ENCODE measurements at regions not wholly inside any gene's neighbourhood (a gene's known extent, or its start where the extent isn't known, plus 50 kb on each side); places are given as distances from the start of the nearest gene placed in this dataset.

DNA sequence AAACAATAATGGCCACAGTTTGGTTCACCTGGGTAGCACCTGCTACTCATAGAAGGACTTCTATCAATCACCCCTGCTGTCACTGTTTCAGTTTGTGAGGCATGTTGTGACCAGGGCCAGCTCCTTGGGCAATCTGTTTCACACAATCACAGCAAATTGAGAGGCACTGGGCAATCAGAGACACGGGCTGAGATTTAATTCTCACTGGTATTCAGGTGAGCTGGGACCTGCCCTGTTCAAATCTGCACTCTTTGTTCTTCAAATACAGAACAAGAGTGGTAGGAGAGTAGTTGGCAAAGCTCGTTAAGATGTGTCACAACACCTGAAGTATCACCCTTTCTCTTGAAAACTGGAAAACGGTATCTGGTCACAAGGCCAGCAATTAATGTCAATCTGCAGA, 57.8 kb upstream of the NAP1L1 start:
- Histone ChIP-seq H3K27me3 (ENCODE audit: control insufficient read depth in 1 of 2, insufficient read depth in 2 of 2, low read length in 1 of 2) (no peaks in the 10 kb centered on the region), H3K36me3 (ENCODE audit: control insufficient read depth in 1 of 2, insufficient read depth in 2 of 2, low read length in 1 of 2) (no peaks in the 10 kb centered on the region), H3K9me3 (ENCODE audit: control insufficient read depth, low read length) (peaks cover 2% of the 10 kb centered on the region), H3K4me1 (ENCODE audit: control insufficient read depth in 1 of 2, insufficient read depth in 2 of 2, low read length in 2 of 2) (no peaks in the 10 kb centered on the region), H3K27ac (ENCODE audit: low read depth in 1 of 2, low read length in 2 of 2) (no peak overlapping the region), H3K4me3 (ENCODE audit: low read length in 2 of 2) (no peak overlapping the region)
- 76 to 80% methylated on average over 3 of the region's 3 CpGs for WGBS, 2 donors
- no peak for DNase-seq
- no peak for ATAC-seq (ENCODE audit: low FRiP score)
- intact Hi-C loops (cut with DNase I): no loop called here

DNA sequence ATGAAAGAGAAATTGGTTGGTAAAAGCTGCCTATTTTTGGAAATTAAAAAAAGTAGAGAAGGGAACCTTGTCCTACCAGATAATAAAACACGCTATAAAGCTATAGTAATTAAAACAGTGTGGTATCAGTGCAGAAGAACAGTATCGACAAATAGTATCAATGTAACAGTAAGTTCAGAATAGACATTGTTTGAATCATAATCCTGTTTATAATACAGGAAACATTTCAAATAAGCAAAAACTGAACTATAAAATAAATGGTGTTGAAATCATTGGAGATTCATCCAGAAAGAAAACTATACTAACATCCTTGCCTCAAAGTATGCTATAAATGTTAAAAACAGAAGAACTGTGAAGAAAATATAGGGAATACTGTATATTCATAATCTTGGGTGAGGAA, 54.2 kb upstream of the NAP1L1 start:
- Histone ChIP-seq H3K36me3 (ENCODE audit: control insufficient read depth in 1 of 2, insufficient read depth in 2 of 2, low read length in 1 of 2) (no peaks in the 10 kb centered on the region), H3K9me3 (ENCODE audit: control insufficient read depth, low read length) (peaks cover 4% of the 10 kb centered on the region), H3K4me3 (ENCODE audit: low read length in 2 of 2) (no peak overlapping the region), H3K27ac (ENCODE audit: low read depth in 1 of 2, low read length in 2 of 2) (no peak overlapping the region), H3K4me1 (ENCODE audit: control insufficient read depth in 1 of 2, insufficient read depth in 2 of 2, low read length in 2 of 2) (no peaks in the 10 kb centered on the region), H3K27me3 (ENCODE audit: control insufficient read depth in 1 of 2, insufficient read depth in 2 of 2, low read length in 1 of 2) (no peaks in the 10 kb centered on the region)
- ATAC-seq (ENCODE audit: low FRiP score): no peak
- intact Hi-C loops (cut with DNase I): no loop called here
- 95 to 96% methylated on average over 2 of the region's 2 CpGs for WGBS, 2 donors
- DNase-seq: no peak

- WGBS, 2 donors: 72 to 76% methylated on average over 6 of the region's 6 CpGs
- ATAC-seq (ENCODE audit: low FRiP score): no peak
- no peak for DNase-seq
- Histone ChIP-seq H3K4me1 (ENCODE audit: control insufficient read depth in 1 of 2, insufficient read depth in 2 of 2, low read length in 2 of 2) (no peaks in the 10 kb centered on the region), H3K36me3 (ENCODE audit: control insufficient read depth in 1 of 2, insufficient read depth in 2 of 2, low read length in 1 of 2) (no peaks in the 10 kb centered on the region), H3K4me3 (ENCODE audit: low read length in 2 of 2) (no peak overlapping the region), H3K27me3 (ENCODE audit: control insufficient read depth in 1 of 2, insufficient read depth in 2 of 2, low read length in 1 of 2) (no peaks in the 10 kb centered on the region), H3K27ac (ENCODE audit: low read depth in 1 of 2, low read length in 2 of 2) (no peak overlapping the region), H3K9me3 (ENCODE audit: control insufficient read depth, low read length) (peaks cover 4% of the 10 kb centered on the region)
- intact Hi-C loops (cut with DNase I): no loop called here
Observed at GRCh38 chr12:76137606-76138005, 53.1 kb upstream of the NAP1L1 start.

GRCh38 chr12:76135456-76135855, 51.0 kb upstream of the NAP1L1 start:
- H3K9me3 ChIP-seq (ENCODE audit: control insufficient read depth, low read length): peaks cover 4% of the 10 kb centered on the region
- intact Hi-C loops (cut with DNase I): no loop called here
- H3K27me3 ChIP-seq (ENCODE audit: control insufficient read depth in 1 of 2, insufficient read depth in 2 of 2, low read length in 1 of 2): no peaks in the 10 kb centered on the region
- no peak for ATAC-seq (ENCODE audit: low FRiP score)
- no peak overlapping the region for H3K27ac ChIP-seq (ENCODE audit: low read depth in 1 of 2, low read length in 2 of 2)
- DNase-seq: no peak
- H3K4me1 ChIP-seq (ENCODE audit: control insufficient read depth in 1 of 2, insufficient read depth in 2 of 2, low read length in 2 of 2): no peaks in the 10 kb centered on the region
- no peak overlapping the region for H3K4me3 ChIP-seq (ENCODE audit: low read length in 2 of 2)
- no peaks in the 10 kb centered on the region for H3K36me3 ChIP-seq (ENCODE audit: control insufficient read depth in 1 of 2, insufficient read depth in 2 of 2, low read length in 1 of 2)

All from aorta (tissue), 5 donors.